CD14-positive monocyte (primary cell): ENCODE measurements at regions not wholly inside any gene's neighbourhood (a gene's known extent, or its start where the extent isn't known, plus 50 kb on each side); places are given as distances from the start of the nearest gene placed in this dataset.

Experiments
- DNase-seq, 3 donors: peaks; one replicate each; pipeline ENCODE4 v3.0.0-alpha.2; 2011 to 2022
- H2AFZ ChIP-seq: 2 replicates; pipeline ENCODE4 v1.6.0; 2012; ENCODE audit warnings: mild to moderate bottlenecking, low read depth, low read length, inconsistent platforms; ENCODE audit not compliant: insufficient read depth, poor library complexity, severe bottlenecking
- H3K27ac ChIP-seq, 2 donors: 1 replicate in 1 of 2; 2 replicates in 1 of 2; pipeline ENCODE4 v1.5.1; 2012 to 2013; ENCODE audit warnings: low read length in 2 of 2, control low read depth in 1 of 2, inconsistent platforms in 1 of 2, low read depth in 1 of 2, mild to moderate bottlenecking in 1 of 2
- H3K27me3 ChIP-seq, 2 donors: one replicate each; pipeline versions ENCODE4 v1.6.0 to v1.6.1; 2011 to 2013; ENCODE audit warnings: low read length in 2 of 2; ENCODE audit not compliant: control insufficient read depth in 2 of 2, insufficient read depth in 2 of 2
- H3K36me3 ChIP-seq, 2 donors: replicated peaks in 1 of 2; 1 replicate in 1 of 2; 2 replicates in 1 of 2; pipeline versions ENCODE4 v1.5.1 to v1.6.1; 2012 to 2013; ENCODE audit warnings: low read length in 2 of 2, control low read depth in 1 of 2, inconsistent platforms in 1 of 2, mild to moderate bottlenecking in 1 of 2; ENCODE audit not compliant: insufficient read depth in 2 of 2, control insufficient read depth in 1 of 2
- H3K4me1 ChIP-seq, 2 donors: 1 replicate in 1 of 2; 2 replicates in 1 of 2; pipeline versions ENCODE4 v1.5.1 to v1.6.1; 2012 to 2013; ENCODE audit warnings: low read length in 2 of 2, control low read depth in 1 of 2, inconsistent platforms in 1 of 2, mild to moderate bottlenecking in 1 of 2, moderate library complexity in 1 of 2; ENCODE audit not compliant: insufficient read depth in 2 of 2, control insufficient read depth in 1 of 2
- H3K4me2 ChIP-seq: replicated peaks from 2 replicates; pipeline ENCODE3; 2012; ENCODE audit warnings: low read length, moderate library complexity, mild to moderate bottlenecking; ENCODE audit not compliant: poor library complexity, severe bottlenecking; ENCODE audit errors: extremely low read depth
- H3K4me3 ChIP-seq, 3 experiments: fragments of 200-600 bp in 1 of 3; sonication (generic) in 1 of 3; replicated peaks in 1 of 3; 1 replicate in 2 of 3; 2 replicates in 1 of 3; pipeline ENCODE4 v1.5.1; 2011 to 2013; ENCODE audit warnings: low read length in 3 of 3, mild to moderate bottlenecking in 3 of 3, control low read depth in 2 of 3, low read depth in 2 of 3, inconsistent platforms in 1 of 3, moderate library complexity in 1 of 3
- H3K79me2 ChIP-seq: 2 replicates; pipeline ENCODE4 v1.6.0; 2012; ENCODE audit warnings: mild to moderate bottlenecking, control low read depth, inconsistent platforms, low read length, moderate library complexity; ENCODE audit not compliant: insufficient read depth
- H3K9ac ChIP-seq: 2 replicates; pipeline ENCODE4 v1.6.0; 2017; ENCODE audit warnings: low read length, mild to moderate bottlenecking; ENCODE audit not compliant: insufficient read depth, poor library complexity, severe bottlenecking
- H3K9me3 ChIP-seq, 2 donors: replicated peaks in 1 of 2; 1 replicate in 1 of 2; 2 replicates in 1 of 2; pipeline versions ENCODE4 v1.5.1 to v1.6.1; 2012 to 2013; ENCODE audit warnings: low read length in 2 of 2, control low read depth in 1 of 2; ENCODE audit not compliant: control insufficient read depth in 1 of 2, insufficient read depth in 1 of 2
- H4K20me1 ChIP-seq: 2 replicates; pipeline ENCODE4 v1.6.0; 2012; ENCODE audit warnings: mild to moderate bottlenecking, low read length, control low read depth, moderate library complexity; ENCODE audit not compliant: insufficient read depth
- H3K27ac Mint-ChIP-seq, 7 donors: one replicate each; pipeline ENCODE4 v1.8.0; 2020; ENCODE audit warnings: mild to moderate bottlenecking in 7 of 7, mixed read lengths in 7 of 7, moderate library complexity in 6 of 7, inconsistent platforms in 2 of 7
- H3K27me3 Mint-ChIP-seq, 3 donors: one replicate each; pipeline ENCODE4 v1.8.0; 2021 to 2022; ENCODE audit warnings: low read depth in 3 of 3, mild to moderate bottlenecking in 3 of 3, mixed read lengths in 3 of 3, moderate library complexity in 3 of 3, inconsistent platforms in 1 of 3
- H3K36me3 Mint-ChIP-seq, 2 donors: one replicate each; pipeline ENCODE4 v1.8.0; 2020; ENCODE audit warnings: mixed read lengths in 2 of 2, inconsistent platforms in 1 of 2, mild to moderate bottlenecking in 1 of 2
- H3K4me1 Mint-ChIP-seq: one replicate; pipeline ENCODE4 v1.8.0; 2020; ENCODE audit warnings: mild to moderate bottlenecking, mixed read lengths
- H3K4me3 Mint-ChIP-seq, 2 donors: one replicate each; pipeline ENCODE4 v1.8.0; 2020; ENCODE audit warnings: mild to moderate bottlenecking in 2 of 2, mixed read lengths in 2 of 2, moderate library complexity in 1 of 2
- H3K9me3 Mint-ChIP-seq, 7 donors: one replicate each; pipeline ENCODE4 v1.8.0; 2020 to 2022; ENCODE audit warnings: mixed read lengths in 7 of 7, mild to moderate bottlenecking in 6 of 7, moderate library complexity in 6 of 7, inconsistent platforms in 2 of 7
- WGBS: methylation state at CpG from one replicate; pipeline ENCODE4 v1.1.5; 2013; ENCODE audit warnings: missing lambda C conversion rate; ENCODE audit not compliant: insufficient coverage; 5-methylcytosine and 5-hydroxymethylcytosine counted together
- intact Hi-C, 2 donors: fragments of 100-400 bp; cut with micrococcal nuclease; formaldehyde crosslinking; loops; one replicate each; pipeline versions ENCODE4 v1.15.0 to v1.15.1; 2023
- TF ChIP-seq, protein P1 (sequence below): fragments of 200-600 bp; IDR thresholded peaks from one replicate; pipeline ENCODE4 v1.8.0; 2022; ENCODE audit warnings: antibody characterized with exemption, mild to moderate bottlenecking

DNA sequence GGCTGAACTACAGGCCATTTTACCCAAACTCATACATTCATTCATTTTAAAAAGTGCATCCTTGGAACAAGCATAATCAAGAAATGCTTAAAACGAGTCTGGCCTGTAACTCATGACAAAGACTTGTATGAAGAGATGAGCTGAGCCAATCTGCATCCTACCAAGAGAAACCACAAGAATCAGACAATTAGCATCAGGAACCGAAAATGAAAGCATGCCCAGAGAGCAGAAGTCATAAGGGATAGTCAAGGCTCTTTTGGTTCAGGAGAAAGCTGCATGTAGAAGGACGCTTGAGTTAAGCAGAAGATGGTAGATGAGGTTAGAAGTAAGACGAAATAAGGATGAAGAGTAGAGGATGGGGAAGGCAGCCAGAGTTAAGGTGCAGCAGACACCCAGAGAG lies 137.0 kb upstream of the CTNNA2 start:
- DNase-seq, result no peak
- Histone ChIP-seq H3K27ac (no peak overlapping the region), H2AFZ (no peak overlapping the region), H4K20me1 (no peaks in the 10 kb centered on the region), H3K9me3 (peaks cover 5 to 6% of the 10 kb centered on the region in 2 donors), H3K79me2 (no peaks in the 10 kb centered on the region), H3K9ac (no peak overlapping the region), H3K27me3 (no peaks in the 10 kb centered on the region), H3K36me3 (no peaks in the 10 kb centered on the region), H3K4me1 (no peaks in the 10 kb centered on the region), H3K4me2 (no peak overlapping the region), H3K4me3 (no peak overlapping the region)
- intact Hi-C loops, result no loop called here
- Mint-ChIP-seq H3K27me3 (peaks cover 0 to 2% (median 0%) of the 10 kb centered on the region in 3 donors), H3K4me1 (no peaks in the 10 kb centered on the region), H3K4me3 (no peak overlapping the region), H3K27ac (no peak overlapping the region), H3K36me3 (no peaks in the 10 kb centered on the region), H3K9me3 (peaks cover 0 to 4% (median 0%) of the 10 kb centered on the region in 7 donors)
- WGBS, result 73% methylated on average over 2 of the region's 4 CpGs
- TF ChIP-seq, protein P1, sequence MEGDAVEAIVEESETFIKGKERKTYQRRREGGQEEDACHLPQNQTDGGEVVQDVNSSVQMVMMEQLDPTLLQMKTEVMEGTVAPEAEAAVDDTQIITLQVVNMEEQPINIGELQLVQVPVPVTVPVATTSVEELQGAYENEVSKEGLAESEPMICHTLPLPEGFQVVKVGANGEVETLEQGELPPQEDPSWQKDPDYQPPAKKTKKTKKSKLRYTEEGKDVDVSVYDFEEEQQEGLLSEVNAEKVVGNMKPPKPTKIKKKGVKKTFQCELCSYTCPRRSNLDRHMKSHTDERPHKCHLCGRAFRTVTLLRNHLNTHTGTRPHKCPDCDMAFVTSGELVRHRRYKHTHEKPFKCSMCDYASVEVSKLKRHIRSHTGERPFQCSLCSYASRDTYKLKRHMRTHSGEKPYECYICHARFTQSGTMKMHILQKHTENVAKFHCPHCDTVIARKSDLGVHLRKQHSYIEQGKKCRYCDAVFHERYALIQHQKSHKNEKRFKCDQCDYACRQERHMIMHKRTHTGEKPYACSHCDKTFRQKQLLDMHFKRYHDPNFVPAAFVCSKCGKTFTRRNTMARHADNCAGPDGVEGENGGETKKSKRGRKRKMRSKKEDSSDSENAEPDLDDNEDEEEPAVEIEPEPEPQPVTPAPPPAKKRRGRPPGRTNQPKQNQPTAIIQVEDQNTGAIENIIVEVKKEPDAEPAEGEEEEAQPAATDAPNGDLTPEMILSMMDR, result no peak

DNA sequence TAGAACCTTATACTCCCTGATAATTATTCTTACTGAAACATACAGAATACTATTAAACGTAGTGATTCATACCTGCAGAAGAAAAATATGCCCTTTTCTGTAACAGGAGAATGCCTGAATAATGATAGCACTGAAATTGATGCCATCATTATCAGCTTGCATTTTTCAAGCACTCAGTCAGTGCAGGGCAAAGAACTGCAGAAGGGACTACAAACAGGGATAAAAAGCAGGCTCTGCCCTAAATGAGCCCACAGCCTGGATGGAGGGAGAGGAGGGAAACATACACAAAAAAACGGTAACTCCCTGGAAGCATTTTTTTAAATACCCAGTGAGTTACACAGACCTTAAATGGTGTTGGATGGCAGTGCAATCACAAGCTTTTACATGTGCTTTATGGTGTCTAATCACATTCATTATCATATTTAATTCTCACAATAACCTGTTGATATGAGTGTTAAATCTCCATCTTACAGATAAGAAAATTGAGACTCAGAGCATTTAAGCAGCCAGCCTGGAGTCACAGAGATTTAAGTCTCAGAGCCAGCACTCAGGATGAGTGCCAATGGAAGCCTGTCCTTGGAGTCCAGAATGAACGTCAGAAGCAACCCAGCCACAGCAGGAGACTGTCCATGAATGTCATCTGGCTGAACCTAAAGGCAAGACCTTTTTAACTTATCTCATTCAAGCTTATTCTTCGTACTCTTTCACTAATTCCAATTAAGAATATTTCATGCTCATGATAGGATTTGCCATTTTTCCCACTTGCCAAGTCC lies 139.3 kb upstream of the CTNNA2 start:
- H4K20me1 ChIP-seq, result no peaks in the 10 kb centered on the region
- TF ChIP-seq, protein P1, result no peak
- WGBS, result 68% methylated on average over 2 of the region's 4 CpGs
- no peaks in the 10 kb centered on the region for H3K36me3 Mint-ChIP-seq
- DNase-seq, result no peak
- H3K4me1 Mint-ChIP-seq, result no peaks in the 10 kb centered on the region
- H3K27ac ChIP-seq, result no peak overlapping the region
- H3K9me3 ChIP-seq, result peaks cover 5 to 7% of the 10 kb centered on the region in 2 donors
- no peak overlapping the region for H3K4me3 ChIP-seq
- no peak overlapping the region for H3K27ac Mint-ChIP-seq
- no peaks in the 10 kb centered on the region for H3K79me2 ChIP-seq
- no peak overlapping the region for H2AFZ ChIP-seq
- H3K9me3 Mint-ChIP-seq, result peaks cover 0 to 4% (median 0%) of the 10 kb centered on the region in 7 donors
- no peak overlapping the region for H3K4me2 ChIP-seq
- no peak overlapping the region for H3K9ac ChIP-seq
- H3K36me3 ChIP-seq, result no peaks in the 10 kb centered on the region
- H3K4me3 Mint-ChIP-seq, result no peak overlapping the region
- H3K27me3 ChIP-seq, result no peaks in the 10 kb centered on the region
- peaks cover 0 to 2% (median 0%) of the 10 kb centered on the region in 3 donors for H3K27me3 Mint-ChIP-seq
- intact Hi-C loops, result no loop called here
- no peaks in the 10 kb centered on the region for H3K4me1 ChIP-seq
